HG03469 (cell line): ENCODE measurements at regions not wholly inside any gene's neighbourhood (a gene's known extent, or its start where the extent isn't known, plus 50 kb on each side); places are given as distances from the start of the nearest gene placed in this dataset.

ENCODE experiments used
- ATAC-seq: cut with Tn5 transposase; IDR thresholded peaks from one replicate; pipeline ENCODE4 v1.9.1; 2021; ENCODE audit warnings: mild to moderate bottlenecking, moderate library complexity, moderate number of reproducible peaks; ENCODE audit not compliant: unreplicated experiment

DNA sequence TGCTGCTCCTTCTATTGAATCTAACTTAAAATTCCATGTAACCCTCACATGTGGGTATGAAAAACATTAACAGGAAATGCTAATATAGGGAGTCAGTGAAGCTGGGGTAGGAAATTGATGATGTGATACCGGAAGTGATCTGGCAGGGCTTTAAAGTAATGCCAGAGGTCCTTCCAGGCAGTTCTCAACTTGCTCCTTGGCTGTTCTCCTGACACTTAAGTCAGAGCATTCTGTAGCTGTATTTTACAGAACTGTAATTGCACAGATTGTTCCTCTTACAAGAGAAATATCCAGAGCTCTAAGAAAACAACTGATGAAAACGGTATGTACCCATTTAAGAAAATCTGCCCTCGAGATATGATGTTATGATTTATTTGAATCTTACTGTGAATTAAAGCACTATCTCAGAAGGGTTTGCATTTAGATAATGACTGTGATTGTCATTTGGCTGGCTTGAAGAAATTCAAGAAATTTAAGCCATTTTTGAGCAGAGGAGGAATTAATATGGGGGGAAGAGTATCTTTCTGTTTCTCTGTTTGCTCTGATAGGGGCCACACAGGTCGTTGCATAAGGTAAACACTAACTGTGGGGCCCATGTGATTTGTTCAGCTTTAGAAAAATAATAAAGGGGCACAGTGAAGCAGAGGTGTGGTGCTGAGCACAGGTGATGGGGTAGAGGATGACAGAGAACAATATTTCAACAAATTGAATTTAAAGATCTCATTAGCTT, 88.4 kb downstream of the BBS10 start:
- no peak for ATAC-seq

DNA sequence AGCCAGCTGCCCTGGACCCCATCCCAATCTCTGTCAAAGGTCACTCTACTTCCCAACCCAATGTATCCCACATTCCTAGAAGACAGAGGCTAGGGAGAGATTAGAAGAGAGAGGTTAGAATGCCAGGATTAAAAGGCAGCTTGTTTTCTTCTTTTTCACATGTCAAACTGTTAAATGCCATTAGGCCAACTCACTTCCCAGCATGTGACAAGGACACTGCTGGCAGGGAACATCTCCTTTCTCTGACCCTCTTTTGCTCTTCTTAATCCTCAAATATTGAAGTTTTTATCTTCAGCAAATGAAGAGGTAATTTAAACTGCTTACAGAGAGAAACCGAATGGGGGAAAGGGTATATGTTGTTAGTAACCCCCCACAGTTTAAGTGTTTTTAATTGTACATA, 89.1 kb downstream of the BBS10 start:
- no peak for ATAC-seq

GRCh38 chr12:76256904-76257303, 91.3 kb downstream of the BBS10 start:
- ATAC-seq = no peak

DNA sequence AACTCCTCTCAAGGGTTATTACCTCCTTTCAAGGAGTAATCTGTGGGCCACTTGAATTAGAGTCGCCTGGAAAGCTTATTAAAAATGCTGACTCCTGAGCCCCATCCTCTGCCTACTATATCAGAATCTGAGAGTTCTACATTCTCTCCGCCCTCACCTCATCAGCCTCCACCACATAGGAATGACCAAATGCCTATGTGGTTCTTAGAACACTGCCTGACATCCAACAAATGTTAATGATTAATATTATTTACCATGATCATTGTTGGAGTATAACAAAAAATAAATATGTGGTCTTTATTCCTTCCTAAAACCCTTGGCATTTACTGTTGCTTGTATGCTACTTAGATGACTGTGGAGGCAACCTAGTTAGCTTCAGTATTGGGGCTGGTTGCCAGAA, 91.9 kb downstream of the BBS10 start:
- ATAC-seq = no peak

DNA sequence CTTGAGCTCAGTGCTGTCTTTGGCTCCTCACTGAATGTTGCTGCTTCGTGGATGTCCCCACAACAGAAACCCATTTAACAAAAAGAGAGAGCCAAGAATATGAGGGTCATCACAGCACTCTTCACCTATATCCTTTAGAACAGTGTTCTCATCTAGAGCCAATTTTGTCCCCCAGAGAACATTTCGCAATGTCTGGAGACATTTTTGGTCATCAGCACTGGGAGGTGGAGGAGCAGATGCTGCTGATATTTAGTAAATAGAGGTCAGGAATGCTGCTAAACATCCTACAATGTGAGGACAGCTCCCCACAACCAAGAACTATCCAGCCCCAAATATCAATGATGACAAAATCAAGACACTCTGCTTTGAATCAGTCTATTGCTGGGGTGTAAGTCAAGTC, 92.5 kb downstream of the BBS10 start:
- no peak for ATAC-seq

DNA sequence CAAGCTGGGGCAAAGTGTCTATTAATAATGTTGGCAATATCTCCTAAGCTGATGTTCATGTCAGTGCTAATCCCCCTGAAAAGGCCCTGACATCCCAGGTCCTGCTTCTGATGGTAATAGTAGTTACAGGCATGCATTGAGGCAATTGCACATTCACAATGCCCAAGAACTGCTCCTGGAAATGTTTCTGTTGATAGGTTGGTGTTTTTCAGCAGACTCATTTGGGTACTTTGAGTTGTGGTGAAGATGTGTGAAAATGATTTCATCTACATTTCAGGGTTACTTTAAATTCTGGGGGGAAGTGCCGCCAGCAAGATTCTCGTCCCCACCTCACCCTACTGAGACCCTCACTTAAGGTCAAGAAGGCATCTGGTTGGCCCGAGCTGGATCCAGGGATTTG, 92.9 kb downstream of the BBS10 start:
- ATAC-seq = no peak

DNA sequence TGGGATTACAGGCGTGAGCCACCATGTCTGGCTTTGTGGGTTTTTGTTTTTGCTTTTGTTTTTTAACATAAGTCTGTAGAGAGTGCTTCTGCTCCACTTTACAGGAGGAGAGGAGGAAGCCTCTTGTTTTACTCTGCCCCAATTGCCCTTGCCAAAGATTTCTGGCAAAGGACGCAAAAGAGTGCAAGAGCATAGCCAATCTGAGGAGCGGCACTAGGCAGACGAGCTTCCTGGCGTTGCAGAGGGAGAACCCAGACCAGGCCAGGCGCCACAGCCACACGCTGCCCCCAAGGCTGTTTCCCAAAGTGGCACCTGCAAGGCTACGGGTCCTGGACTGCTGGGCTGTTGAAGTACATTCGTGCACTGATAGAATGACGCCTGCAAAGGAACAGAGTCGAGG, 96.2 kb downstream of the BBS10 start:
- no peak for ATAC-seq

GRCh38 chr12:76250256-76250655, 98.0 kb downstream of the BBS10 start:
- no peak for ATAC-seq

DNA sequence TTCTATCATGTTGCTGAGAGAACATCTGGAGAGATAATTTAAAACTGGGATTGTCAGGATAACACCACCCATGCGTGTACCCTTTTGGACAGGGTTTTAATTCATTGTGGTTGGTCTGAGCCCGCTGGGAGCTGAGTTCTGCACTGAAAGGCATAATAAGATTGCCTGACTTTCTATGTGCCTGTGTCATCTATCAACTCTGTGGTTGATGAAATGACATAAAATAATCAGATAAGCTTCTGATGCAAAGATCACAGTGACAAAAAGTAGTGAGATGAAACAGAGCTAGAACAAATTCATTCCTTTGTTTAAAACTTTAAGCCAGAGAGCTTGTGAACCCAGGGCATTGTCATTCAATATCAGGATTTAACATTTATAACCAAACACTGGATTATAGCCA, 98.7 kb downstream of the BBS10 start:
- ATAC-seq = no peak

DNA sequence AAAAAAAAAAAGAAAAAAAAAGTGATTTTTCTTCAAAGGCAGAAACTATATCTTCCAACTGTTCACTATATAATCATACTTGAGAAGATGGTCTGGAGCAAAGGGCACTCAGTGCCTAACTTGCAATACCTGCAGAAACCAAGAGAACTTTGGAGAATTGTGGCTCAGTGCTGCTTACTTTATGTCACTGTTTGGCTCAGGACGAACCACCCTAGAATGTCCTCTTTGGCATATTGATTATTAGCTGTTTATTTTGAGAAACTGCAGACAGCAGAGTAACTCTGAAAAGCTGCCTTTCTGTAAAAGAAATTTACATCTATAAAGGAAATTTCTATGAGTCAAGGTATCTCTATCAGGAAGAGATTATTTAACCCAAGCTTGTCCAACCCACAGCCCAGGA, 100.2 kb downstream of the BBS10 start:
- ATAC-seq = no peak

- ATAC-seq = no peak
These were observed 101.1 kb downstream of the BBS10 start for GRCh38 chr12:76247026-76247646.

- ATAC-seq = no peak
These were observed 101.6 kb downstream of the BBS10 start for GRCh38 chr12:76246611-76247010.

DNA sequence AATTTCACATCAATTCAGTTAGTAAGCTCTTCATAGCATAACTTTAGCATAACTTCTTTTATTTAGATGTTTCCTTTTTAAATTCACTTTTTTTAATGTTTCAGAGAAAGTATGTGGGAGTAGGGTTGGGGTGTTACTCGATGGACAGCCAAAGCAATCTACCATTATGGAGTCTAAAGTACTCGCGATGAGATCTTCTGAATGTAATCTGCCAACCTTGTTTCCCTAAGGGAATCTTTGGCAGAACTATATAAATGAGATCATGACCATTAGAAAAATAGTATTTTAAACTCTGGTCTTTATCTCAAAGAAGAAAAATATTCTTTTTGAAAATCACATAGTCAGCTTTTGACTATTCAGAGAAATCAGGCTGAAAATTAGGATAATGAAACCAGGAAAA, 103.9 kb downstream of the BBS10 start:
- no peak for ATAC-seq

DNA sequence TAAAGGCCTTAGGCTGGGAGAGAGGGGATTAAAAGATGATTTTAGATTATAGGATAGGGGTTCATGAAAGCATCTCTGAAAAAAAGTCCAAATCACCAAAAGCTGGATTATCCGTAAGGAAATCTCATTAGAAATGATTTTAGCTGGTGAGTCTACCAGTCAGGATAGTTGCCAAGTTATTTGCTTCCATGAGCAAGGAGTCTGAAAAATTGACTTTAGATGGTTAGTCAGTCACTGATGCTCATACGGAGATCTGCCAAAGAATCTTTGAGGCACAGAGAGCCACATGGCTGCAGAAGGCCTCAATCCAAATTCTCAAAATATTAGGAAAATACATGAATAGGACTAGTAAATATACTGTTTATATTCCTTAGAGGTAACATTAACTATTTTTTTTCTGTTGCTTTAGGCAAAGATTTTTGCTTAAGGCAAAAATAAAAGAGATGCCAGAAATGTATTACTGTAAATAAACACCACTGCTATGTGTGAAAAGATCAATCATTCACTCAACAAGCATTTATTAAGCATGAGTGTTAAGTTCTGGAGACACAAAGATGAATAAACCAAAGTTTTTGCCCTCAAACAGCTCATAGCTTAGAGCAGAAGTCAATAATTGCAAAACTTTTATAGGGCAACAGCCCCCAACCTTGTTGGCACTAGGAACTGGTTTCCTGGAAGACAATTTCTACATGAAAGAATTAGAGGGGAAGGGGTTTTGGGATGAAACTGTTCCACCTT, 105.2 kb downstream of the BBS10 start:
- no peak for ATAC-seq

DNA sequence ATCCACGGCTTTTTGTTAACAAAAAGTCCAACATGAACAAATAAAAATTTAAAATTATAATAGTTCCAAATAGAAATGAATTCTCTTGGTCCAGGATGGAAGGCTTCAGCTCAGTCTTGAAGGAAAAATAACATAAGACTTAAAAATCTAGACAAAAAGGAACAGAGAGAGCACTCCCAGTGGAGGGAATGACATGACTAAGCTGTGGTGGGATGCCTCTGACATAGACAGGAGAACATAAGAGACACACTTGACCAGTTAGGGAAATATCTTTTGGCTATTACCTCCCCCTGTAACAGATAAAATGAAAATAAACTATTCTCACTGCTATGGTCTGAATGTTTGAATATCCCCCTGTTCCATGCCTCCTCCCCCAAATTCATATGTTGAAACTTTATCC, 106.8 kb downstream of the BBS10 start:
- no peak for ATAC-seq

- ATAC-seq = no peak
These were observed 107.9 kb downstream of the BBS10 start for GRCh38 chr12:76240281-76240680.

DNA sequence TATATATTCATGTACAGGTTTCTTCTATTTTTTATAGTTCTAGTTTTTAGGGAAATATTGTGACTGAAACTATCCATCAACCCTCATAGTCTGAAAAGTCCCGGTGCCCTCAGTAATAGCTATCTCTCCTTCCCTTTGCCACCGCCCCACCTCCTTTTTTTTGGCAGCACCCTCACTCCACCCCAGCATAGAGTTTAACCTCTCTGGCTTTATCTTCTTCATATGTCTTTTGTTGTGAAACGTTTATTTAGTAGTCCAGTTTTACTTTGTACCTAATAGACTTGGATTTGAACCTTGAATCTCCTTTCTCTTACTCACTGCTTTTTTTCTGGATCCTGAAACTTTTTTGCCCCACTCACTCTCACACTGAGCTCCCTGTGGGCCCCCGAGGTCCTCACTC, 109.5 kb downstream of the BBS10 start:
- no peak for ATAC-seq

GRCh38 chr12:76237086-76237701, 111.0 kb downstream of the BBS10 start:
- no peak for ATAC-seq

DNA sequence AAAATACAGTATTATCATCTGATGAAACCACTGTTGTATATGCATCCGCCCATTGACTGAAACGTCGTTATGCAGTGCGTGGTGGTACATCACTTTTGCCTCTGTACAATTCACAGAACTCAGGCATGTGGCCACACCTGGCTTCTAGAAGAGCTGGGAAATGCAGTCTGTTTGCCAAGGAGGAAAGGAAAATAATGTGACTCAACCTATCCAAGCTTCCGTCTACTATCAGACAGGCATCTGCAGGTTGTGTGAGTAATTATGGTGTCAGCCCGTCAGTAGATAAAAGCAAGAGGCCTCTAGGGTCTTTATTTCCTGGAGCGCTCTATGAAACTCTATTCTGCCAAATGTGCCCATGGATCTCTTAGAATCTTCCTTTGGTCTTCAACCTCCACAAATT, 111.6 kb downstream of the BBS10 start:
- ATAC-seq = no peak

DNA sequence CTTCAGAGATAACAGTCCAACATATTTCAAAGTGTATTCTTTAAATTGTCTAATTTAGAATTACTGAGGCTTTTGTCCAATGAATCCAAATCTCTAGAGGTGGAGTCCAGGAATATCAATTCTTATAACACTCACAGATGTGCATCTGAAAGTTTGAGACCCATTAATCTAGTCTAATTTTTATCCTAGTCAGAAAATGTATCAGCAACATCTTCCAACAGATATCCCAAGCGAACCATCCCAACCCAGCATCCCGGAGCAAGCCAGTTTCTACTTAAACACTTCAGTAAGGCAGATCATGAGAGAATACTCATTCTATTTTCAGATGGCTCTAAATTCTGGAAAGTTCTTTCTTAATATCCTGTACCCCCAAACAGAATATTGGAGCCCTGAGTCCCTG, 113.5 kb downstream of the BBS10 start:
- ATAC-seq = no peak

- ATAC-seq = no peak
These were observed 116.2 kb downstream of the BBS10 start for GRCh38 chr12:76232013-76232412.

- ATAC-seq = no peak
These were observed 121.3 kb downstream of the BBS10 start for GRCh38 chr12:76226956-76227355.
